ENCODE measurements at regions not wholly inside any gene's neighbourhood (a gene's known extent, or its start where the extent isn't known, plus 50 kb on each side); places are given as distances from the start of the nearest gene placed in this dataset.
"Not testable (repeated sequence)": the region's sequence is repeated elsewhere in the genome, so short reads cannot be mapped to it uniquely, and the experiment has no call there.

- DNase-seq: no peak
Observed at GRCh38 chr11:82210011-82210410, 523.7 kb downstream of the FAM181B start.

GRCh38 chr11:82195283-82195682 is 538.4 kb downstream of the FAM181B start:
- DNase-seq: no peak

DNA sequence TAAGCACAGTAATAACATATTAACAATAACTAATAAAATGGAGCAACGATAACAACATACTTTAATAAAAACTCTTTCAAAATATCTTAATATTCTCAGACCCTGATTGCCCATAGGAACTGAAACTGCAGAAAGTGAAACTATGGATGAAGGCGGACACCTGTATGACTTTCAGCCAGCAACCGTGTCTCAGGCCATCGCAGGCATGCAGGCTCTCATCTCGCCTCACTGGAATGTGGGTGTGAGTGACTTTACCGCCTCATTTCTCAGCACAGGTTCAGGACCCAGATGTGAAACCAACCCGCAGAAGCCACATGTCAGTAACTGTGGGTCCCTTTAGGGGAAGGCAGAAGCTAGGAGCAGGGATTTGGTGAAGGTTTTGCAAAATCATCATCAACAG is 539.1 kb downstream of the FAM181B start:
- no peak for DNase-seq

- peak; percentile 27 for DNase-seq
Observed at GRCh38 chr11:82191695-82192094, 542.0 kb downstream of the FAM181B start.

DNA sequence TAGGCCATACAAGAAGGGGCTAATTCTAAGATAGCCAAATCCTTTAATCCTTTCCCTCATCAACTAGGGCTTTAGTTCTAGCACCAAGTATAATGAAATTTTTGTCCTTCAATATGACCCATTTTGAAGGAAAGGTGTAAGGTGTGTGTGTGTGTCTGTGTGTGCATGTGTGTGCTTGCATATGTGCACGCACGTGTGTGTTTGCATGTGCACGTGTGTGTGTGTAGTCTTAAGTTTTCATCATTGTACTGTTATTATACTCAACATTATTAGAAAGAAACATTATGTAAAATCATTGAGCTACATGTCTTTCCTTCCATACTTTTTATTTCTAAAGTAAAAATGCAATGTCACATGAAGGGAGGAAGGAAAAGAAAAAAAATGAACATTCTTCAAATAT is 547.7 kb downstream of the FAM181B start:
- DNase-seq: no peak

DNA sequence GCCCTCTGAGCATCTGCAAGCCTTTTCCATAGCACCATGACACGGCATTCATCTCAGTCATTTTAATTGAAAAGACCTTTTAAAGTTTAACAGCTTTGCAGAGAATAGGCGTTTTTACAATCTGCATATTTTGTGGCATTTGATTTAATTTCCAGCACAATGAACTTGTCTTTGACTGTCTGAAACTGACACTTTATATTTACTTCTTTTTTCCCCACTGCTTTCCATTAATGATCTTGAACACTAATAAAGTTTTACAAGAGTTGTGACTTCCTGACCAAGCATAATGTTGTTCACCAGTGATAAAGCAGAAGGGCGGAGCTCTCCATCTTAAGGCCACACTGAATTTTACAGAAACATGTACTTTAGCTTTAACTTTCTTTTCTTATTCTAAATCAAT is 548.7 kb downstream of the FAM181B start:
- DNase-seq: no peak

- DNase-seq: no peak
Observed at GRCh38 chr11:82183346-82183745, 550.3 kb downstream of the FAM181B start.

DNA sequence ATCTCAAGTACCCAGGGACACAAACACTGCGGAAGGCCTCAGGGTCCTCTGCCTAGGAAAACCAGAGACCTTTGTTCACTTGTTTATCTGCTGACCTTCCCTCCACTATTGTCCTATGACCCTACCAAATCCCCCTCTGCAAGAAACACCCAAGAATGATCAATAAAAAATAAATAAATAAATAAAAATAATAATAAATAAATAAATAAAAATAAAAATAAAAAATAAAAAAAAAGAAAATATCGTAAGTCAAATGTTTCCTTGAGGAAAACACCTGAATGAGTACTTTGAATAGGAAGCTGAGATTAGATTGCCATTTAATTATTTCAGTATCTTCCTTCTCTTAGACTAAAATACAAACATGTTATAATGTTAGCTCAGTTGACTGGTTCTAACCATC is 551.0 kb downstream of the FAM181B start:
- DNase-seq: not testable (repeated sequence)

- DNase-seq: not testable (repeated sequence)
Observed at GRCh38 chr11:82181796-82182195, 551.9 kb downstream of the FAM181B start.

DNA sequence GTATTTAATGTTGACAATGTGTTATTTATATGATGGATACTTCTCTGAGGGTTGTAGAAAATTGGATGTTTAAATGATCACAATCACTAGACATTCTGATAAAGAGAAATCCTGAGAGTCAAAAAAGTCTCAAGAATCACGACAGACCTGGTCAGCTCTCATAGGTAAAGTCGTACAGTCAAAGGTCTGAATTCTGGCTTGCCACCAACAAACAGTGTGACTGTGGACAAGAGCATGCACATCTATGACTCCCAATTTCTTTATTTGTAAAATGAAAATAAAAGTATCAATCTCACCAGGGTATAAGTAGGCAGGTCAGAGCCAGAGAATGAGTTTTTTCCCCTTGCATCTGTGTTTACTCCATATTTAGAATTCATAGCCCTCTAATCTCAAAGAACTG is 556.7 kb downstream of the FAM181B start:
- DNase-seq: no peak

DNA sequence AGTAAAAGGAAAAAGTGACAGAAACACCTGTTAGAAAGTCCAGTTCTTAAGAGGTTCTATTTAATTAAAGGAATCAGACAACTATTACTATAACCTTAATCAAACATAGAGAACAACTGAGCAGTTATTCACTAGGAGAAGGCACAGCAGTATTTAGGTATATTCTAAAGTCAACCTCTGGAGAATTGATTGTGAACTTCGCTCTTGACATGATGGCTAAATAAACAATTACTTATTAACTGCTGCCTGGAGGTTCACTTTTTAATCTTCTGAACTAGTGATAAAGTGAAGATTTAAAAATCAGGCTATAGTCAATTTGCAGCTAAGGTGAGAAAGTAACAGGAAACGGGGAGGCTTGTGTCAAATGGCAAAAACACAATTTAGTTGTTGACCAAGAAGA is 557.3 kb downstream of the FAM181B start:
- no peak for DNase-seq

GRCh38 chr11:82174610-82175009 is 559.1 kb downstream of the FAM181B start:
- DNase-seq: no peak

- no peak for DNase-seq
Observed at GRCh38 chr11:82146789-82147188, 586.9 kb downstream of the FAM181B start.

DNA sequence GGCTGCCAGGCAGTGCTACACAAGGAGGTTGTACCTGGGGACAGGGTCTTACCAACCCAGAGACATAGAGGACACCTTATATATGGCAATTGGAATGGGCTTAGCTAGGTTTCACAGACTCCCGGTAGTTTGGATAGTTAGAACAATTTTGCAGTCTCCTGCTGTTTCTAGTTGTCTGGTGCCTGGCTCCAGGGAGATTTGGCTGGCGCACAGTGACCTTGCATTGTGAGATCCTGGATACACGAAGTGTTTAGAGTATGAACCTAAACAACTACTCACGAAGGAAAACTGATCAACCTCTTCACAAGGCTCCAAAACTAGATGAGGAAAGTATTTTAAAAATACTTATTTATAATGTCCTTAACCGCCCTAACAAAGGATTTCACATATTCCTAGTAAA is 614.7 kb downstream of the FAM181B start:
- no peak for DNase-seq

DNA sequence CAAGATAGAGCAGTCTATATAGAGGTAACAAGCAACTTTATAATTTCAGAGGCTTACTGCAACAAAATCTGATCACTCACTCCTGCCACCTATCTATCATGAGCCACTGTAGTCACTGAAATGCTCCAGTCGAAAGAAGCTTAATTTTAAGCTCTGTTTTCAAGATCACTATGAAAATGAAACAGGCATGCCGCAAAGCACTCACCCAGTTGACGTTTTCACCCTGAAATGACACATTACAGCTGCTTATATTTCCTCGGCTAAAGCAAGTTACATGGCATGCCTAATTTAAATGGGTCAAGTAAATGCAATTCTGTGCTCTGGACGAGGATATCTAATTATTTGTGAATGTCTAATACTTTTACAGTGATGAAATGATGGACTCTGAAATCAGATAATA is 616.3 kb downstream of the FAM181B start:
- no peak for DNase-seq

- DNase-seq: peak; percentile 16
Observed at GRCh38 chr11:82105331-82105998, 628.2 kb downstream of the FAM181B start.

DNA sequence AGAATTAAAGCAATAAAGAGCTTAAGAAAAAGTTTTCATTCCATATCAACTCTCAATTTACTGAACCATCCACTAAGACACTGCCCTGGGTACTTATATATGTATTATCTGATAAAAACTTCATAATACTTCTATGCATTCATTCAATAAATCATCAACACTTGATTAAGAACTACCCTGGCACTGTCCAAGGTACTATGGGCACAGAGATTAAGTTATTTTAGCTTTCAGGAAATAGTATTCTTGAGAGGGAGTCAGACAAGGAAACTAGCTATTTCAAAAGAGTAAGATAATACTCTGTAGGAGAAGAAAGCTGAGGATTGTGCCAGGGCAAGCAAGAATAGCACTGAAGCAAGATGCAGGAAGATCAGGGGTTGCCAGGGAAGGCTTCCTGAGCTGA is 640.8 kb downstream of the FAM181B start:
- peak; percentile 15 for DNase-seq

GRCh38 chr11:82089426-82089825 is 644.2 kb downstream of the FAM181B start:
- DNase-seq: no peak

- DNase-seq: no peak
Observed at GRCh38 chr11:82085493-82085892, 648.2 kb downstream of the FAM181B start.

GRCh38 chr11:82082976-82083375 is 650.7 kb downstream of the FAM181B start:
- DNase-seq: peak; percentile 19

DNA sequence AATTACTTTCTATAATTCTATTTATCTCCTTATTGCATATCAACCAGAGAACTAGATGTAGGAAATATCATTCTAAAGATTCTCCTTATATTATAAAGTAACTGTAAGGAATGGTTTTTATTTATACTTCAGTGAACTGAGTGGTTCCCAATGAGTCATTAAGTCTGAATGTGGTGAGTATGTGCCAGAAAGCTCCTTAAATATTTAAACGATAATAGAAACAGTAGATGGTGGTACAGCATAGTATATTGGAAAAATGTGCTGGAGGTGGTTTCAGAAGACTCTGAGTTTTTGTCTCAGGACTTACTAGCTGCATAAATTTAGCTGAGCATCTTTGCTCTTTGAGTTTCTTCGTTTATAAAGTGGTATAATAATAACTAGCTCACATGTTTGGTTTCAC is 653.5 kb downstream of the FAM181B start:
- no peak for DNase-seq

GRCh38 chr11:82076126-82076525 is 657.5 kb downstream of the FAM181B start:
- DNase-seq: no peak

DNA sequence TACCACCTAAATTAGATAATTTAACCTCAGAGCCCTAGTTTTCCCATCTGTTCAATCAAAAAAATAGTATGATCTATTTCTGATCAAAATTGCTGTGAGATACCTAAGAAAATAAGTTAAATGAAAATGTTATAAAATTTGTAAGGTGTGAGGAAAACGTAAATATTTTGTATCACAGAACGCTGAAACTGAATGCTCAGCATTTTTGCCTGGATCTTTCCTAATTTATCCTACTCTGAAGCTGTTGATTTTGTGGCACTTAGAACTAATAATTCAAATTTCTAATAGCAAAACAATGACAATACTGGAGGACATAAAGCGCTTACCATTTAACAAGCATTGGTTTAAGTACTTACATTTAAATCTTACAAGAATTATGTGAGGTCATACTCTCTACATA is 674.2 kb downstream of the FAM181B start:
- no peak for DNase-seq

DNA sequence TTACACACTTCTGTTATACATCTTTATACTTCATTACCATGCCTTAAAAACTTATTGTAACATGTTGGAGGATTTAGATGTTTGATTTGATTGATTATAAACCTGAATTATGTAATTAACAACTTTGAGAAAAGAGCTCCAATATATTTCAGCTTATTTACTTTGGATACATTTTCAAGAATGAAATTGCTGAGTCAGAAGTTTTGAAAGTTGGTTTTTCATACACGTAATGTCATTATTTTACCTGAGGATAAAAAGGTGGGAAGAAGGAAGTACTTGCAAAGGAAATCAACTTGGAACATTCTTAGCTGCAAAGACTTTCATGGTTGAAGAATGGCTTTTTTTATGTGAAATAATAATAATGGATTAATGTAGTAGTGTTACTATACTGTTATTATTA is 677.2 kb downstream of the FAM181B start:
- DNase-seq: no peak

DNA sequence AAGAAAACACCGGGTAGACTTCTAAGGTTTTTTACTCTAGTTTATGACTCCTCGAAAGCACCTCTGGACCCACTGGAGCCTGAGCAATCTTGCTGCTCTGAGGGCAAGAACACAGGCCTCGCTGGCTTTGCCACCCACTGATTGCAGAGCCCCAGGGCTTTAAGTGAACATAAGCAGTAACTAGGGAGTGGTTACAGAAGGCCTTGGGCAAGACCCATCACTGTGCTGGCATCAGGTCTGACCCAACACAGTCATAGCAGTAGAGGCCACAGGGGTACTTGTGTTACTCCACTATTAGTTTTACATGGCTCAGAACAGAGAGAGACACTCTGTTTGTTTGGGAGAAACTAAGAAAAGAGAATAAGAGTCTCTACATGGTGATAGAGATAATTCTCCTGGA is 684.5 kb downstream of the FAM181B start:
- no peak for DNase-seq

All from tongue (tissue), 1 donor.